ENCODE measurements at regions not wholly inside any gene's neighbourhood (a gene's known extent, or its start where the extent isn't known, plus 50 kb on each side); places are given as distances from the start of the nearest gene placed in this dataset.

- H3K4me3 ChIP-seq (ENCODE audit: low read depth, low read length): no peak overlapping the region
- no peak for DNase-seq (ENCODE audit: low read depth)
- TF ChIP-seq CTCF (IDR thresholded peaks at IDR 0.05; ENCODE audit: insufficient read depth, low read depth, low read length, missing control alignments): no peak
Observed at GRCh38 chr5:39772307-39772706, 347.5 kb upstream of the DAB2 start.

- H3K4me3 ChIP-seq (ENCODE audit: low read depth, low read length): no peak overlapping the region
- no peak for DNase-seq (ENCODE audit: low read depth)
- TF ChIP-seq CTCF (IDR thresholded peaks at IDR 0.05; ENCODE audit: insufficient read depth, low read depth, low read length, missing control alignments): no peak
Observed at GRCh38 chr5:39767916-39768315, 343.1 kb upstream of the DAB2 start.

GRCh38 chr5:39765366-39765765 is 340.6 kb upstream of the DAB2 start:
- no peak for TF ChIP-seq CTCF (IDR thresholded peaks at IDR 0.05; ENCODE audit: insufficient read depth, low read depth, low read length, missing control alignments)
- H3K4me3 ChIP-seq (ENCODE audit: low read depth, low read length): no peak overlapping the region
- no peak for DNase-seq (ENCODE audit: low read depth)

- TF ChIP-seq CTCF (IDR thresholded peaks at IDR 0.05; ENCODE audit: insufficient read depth, low read depth, low read length, missing control alignments): no peak
- no peak overlapping the region for H3K4me3 ChIP-seq (ENCODE audit: low read depth, low read length)
- DNase-seq (ENCODE audit: low read depth): no peak
Observed at GRCh38 chr5:39762761-39763160, 338.0 kb upstream of the DAB2 start.

GRCh38 chr5:39761199-39761950 is 336.6 kb upstream of the DAB2 start:
- no peak overlapping the region for H3K4me3 ChIP-seq (ENCODE audit: low read depth, low read length)
- DNase-seq (ENCODE audit: low read depth): no peak
- no peak for TF ChIP-seq CTCF (IDR thresholded peaks at IDR 0.05; ENCODE audit: insufficient read depth, low read depth, low read length, missing control alignments)

GRCh38 chr5:39760385-39761198 is 335.8 kb upstream of the DAB2 start:
- H3K4me3 ChIP-seq (ENCODE audit: low read depth, low read length): no peak overlapping the region
- no peak for TF ChIP-seq CTCF (IDR thresholded peaks at IDR 0.05; ENCODE audit: insufficient read depth, low read depth, low read length, missing control alignments)
- no peak for DNase-seq (ENCODE audit: low read depth)
